HEK293 (cell line): ENCODE measurements at regions not wholly inside any gene's neighbourhood (a gene's known extent, or its start where the extent isn't known, plus 50 kb on each side); places are given as distances from the start of the nearest gene placed in this dataset.

ENCODE experiments used
- CTCF ChIA-PET: fragments of 350-600 bp; formaldehyde crosslinking; extraction: SDS; loops from one replicate; lab custom pipeline; 2021; ENCODE audit warnings: antibody characterized with exemption; lab: Yijun Ruan, JAX
- POLR2A ChIA-PET: fragments of 300-600 bp; formaldehyde crosslinking; extraction: SDS; loops from one replicate; lab custom pipeline; 2020; ENCODE audit warnings: antibody characterized with exemption, inconsistent platforms; lab: Yijun Ruan, JAX
- H3K27ac ChIP-seq: fragments of 200-500 bp; sonication (Bioruptor generic); 2 replicates; pipeline ENCODE4 v1.5.1; 2014; ENCODE audit warnings: low read depth, low read length, control low read depth, inconsistent platforms; ENCODE audit errors: extremely low read depth
- H3K36me3 ChIP-seq, 2 experiments: fragments of 200-500 bp in 1 of 2; sonication (Bioruptor generic) in 1 of 2; 1 replicate in 1 of 2; 2 replicates in 1 of 2; pipeline ENCODE4 v1.5.1; 2014 to 2017; ENCODE audit warnings: inconsistent platforms in 2 of 2, low read length in 2 of 2; ENCODE audit not compliant: control insufficient read depth in 2 of 2, insufficient read depth in 1 of 2
- H3K4me1 ChIP-seq: fragments of 200-500 bp; sonication (Bioruptor generic); 2 replicates; pipeline ENCODE4 v1.5.1; 2014; ENCODE audit warnings: mild to moderate bottlenecking, low read length, inconsistent platforms; ENCODE audit not compliant: control insufficient read depth, insufficient read depth
- H3K4me3 ChIP-seq: 2 replicates; pipeline ENCODE4 v1.5.1; 2011; ENCODE audit warnings: low read depth, mild to moderate bottlenecking, control low read depth, low read length, moderate library complexity
- H3K9me3 ChIP-seq: fragments of 200-500 bp; sonication (Bioruptor generic); 2 replicates; pipeline ENCODE4 v1.5.1; 2014; ENCODE audit warnings: low read depth, low read length, inconsistent platforms; ENCODE audit not compliant: control insufficient read depth, insufficient read depth
- ELK4 ChIP-seq: IDR thresholded peaks from 2 replicates; pipeline ENCODE4 v1.6.1; 2011; ENCODE audit warnings: mild to moderate bottlenecking, low read depth, low read length, borderline replicate concordance
- FEZF1 ChIP-seq: fragments of 450-650 bp; formaldehyde crosslinking; IDR thresholded peaks from 2 replicates; pipeline ENCODE4 v1.5.1; 2016; ENCODE audit warnings: missing biosample characterization, missing genetic modification characterization
- GLIS1 ChIP-seq: fragments of 450-650 bp; formaldehyde crosslinking; IDR thresholded peaks from 2 replicates; pipeline ENCODE4 v1.5.1; 2016; ENCODE audit warnings: missing biosample characterization, missing genetic modification characterization
- HOXA7 ChIP-seq: sonication (generic); formaldehyde crosslinking; IDR thresholded peaks from 2 replicates; pipeline ENCODE4 v1.8.1; 2022; ENCODE audit warnings: missing genetic modification reagents, borderline replicate concordance
- HOXC10 ChIP-seq: sonication (generic); formaldehyde crosslinking; IDR thresholded peaks from 2 replicates; pipeline ENCODE4 v1.8.1; 2023; ENCODE audit warnings: mild to moderate bottlenecking, missing genetic modification reagents
- IKZF3 ChIP-seq: fragments of 450-650 bp; IDR thresholded peaks from 2 replicates; pipeline ENCODE4 v1.5.0; 2018; ENCODE audit warnings: missing biosample characterization, mild to moderate bottlenecking, missing genetic modification characterization, moderate library complexity
- KLF17 ChIP-seq: fragments of 450-650 bp; formaldehyde crosslinking; IDR thresholded peaks from 2 replicates; pipeline ENCODE4 v1.5.1; 2016; ENCODE audit warnings: missing biosample characterization, missing genetic modification characterization
- PBX3 ChIP-seq: sonication (generic); formaldehyde crosslinking; IDR thresholded peaks from 2 replicates; pipeline ENCODE4 v1.8.1; 2022; ENCODE audit warnings: mild to moderate bottlenecking, moderate library complexity, missing genetic modification reagents
- REST ChIP-seq: fragments of 450-650 bp; formaldehyde crosslinking; IDR thresholded peaks from 2 replicates; pipeline ENCODE4 v1.5.1; 2016; ENCODE audit warnings: missing biosample characterization, missing genetic modification characterization
- ZBTB17 ChIP-seq: fragments of 450-650 bp; formaldehyde crosslinking; IDR thresholded peaks from 2 replicates; pipeline ENCODE4 v1.5.1; 2016; ENCODE audit warnings: missing biosample characterization, missing genetic modification characterization
- ZBTB20 ChIP-seq: fragments of 450-650 bp; formaldehyde crosslinking; IDR thresholded peaks from 2 replicates; pipeline ENCODE4 v1.5.1; 2016; ENCODE audit warnings: missing biosample characterization, missing genetic modification characterization
- ZBTB21 ChIP-seq: fragments of 450-650 bp; formaldehyde crosslinking; IDR thresholded peaks from 2 replicates; pipeline ENCODE4 v1.5.1; 2017; ENCODE audit warnings: missing biosample characterization, missing genetic modification characterization
- ZBTB7A ChIP-seq: fragments of 450-650 bp; formaldehyde crosslinking; IDR thresholded peaks from 2 replicates; pipeline ENCODE4 v1.5.1; 2016; ENCODE audit warnings: low read depth, missing biosample characterization, missing genetic modification characterization
- ZBTB8A ChIP-seq: fragments of 450-650 bp; formaldehyde crosslinking; IDR thresholded peaks from 2 replicates; pipeline ENCODE4 v1.5.1; 2016; ENCODE audit warnings: missing biosample characterization, missing genetic modification characterization
- ZFP41 ChIP-seq: fragments of 450-650 bp; formaldehyde crosslinking; IDR thresholded peaks from 2 replicates; pipeline ENCODE4 v1.5.1; 2016; ENCODE audit warnings: missing biosample characterization, missing genetic modification characterization, borderline replicate concordance
- ZNF132 ChIP-seq: fragments of 450-650 bp; formaldehyde crosslinking; IDR thresholded peaks from 2 replicates; pipeline ENCODE4 v1.5.1; 2017; ENCODE audit warnings: missing biosample characterization, missing genetic modification characterization, borderline replicate concordance
- ZNF146 ChIP-seq: fragments of 450-650 bp; formaldehyde crosslinking; IDR thresholded peaks from 2 replicates; pipeline ENCODE4 v1.5.1; 2016; ENCODE audit warnings: missing biosample characterization, missing genetic modification characterization
- ZNF169 ChIP-seq: fragments of 450-650 bp; formaldehyde crosslinking; IDR thresholded peaks from 2 replicates; pipeline ENCODE4 v1.5.1; 2016; ENCODE audit warnings: missing biosample characterization, missing genetic modification characterization
- ZNF19 ChIP-seq: fragments of 450-650 bp; formaldehyde crosslinking; IDR thresholded peaks from 2 replicates; pipeline ENCODE4; 2016; ENCODE audit warnings: missing biosample characterization, missing genetic modification characterization, low read depth
- ZNF211 ChIP-seq: fragments of 450-650 bp; formaldehyde crosslinking; IDR thresholded peaks from 2 replicates; pipeline ENCODE4 v1.5.1; 2016; ENCODE audit warnings: low read depth, missing biosample characterization, missing genetic modification characterization
- ZNF223 ChIP-seq: fragments of 450-650 bp; formaldehyde crosslinking; IDR thresholded peaks from 2 replicates; pipeline ENCODE4 v1.5.1; 2016; ENCODE audit warnings: missing biosample characterization, missing genetic modification characterization
- ZNF404 ChIP-seq: fragments of 450-650 bp; formaldehyde crosslinking; IDR thresholded peaks from 2 replicates; pipeline ENCODE4 v1.5.1; 2017; ENCODE audit warnings: missing biosample characterization, missing genetic modification characterization
- ZNF449 ChIP-seq: fragments of 450-650 bp; formaldehyde crosslinking; IDR thresholded peaks from 2 replicates; pipeline ENCODE4 v1.5.1; 2017; ENCODE audit warnings: missing biosample characterization, mild to moderate bottlenecking, missing genetic modification characterization, moderate library complexity
- ZNF488 ChIP-seq: fragments of 450-650 bp; formaldehyde crosslinking; IDR thresholded peaks from 2 replicates; pipeline ENCODE4 v1.5.1; 2016; ENCODE audit warnings: missing biosample characterization, missing genetic modification characterization
- ZNF623 ChIP-seq: fragments of 450-650 bp; formaldehyde crosslinking; IDR thresholded peaks from 2 replicates; pipeline ENCODE4 v1.5.1; 2016; ENCODE audit warnings: missing biosample characterization, missing genetic modification characterization
- ZNF626 ChIP-seq: fragments of 450-650 bp; sonication (Bioruptor Pico); formaldehyde crosslinking; IDR thresholded peaks from 2 replicates; pipeline ENCODE4 v1.5.1; 2018; ENCODE audit warnings: missing biosample characterization, missing genetic modification characterization, inconsistent platforms
- ZNF664 ChIP-seq: fragments of 450-650 bp; formaldehyde crosslinking; IDR thresholded peaks from 2 replicates; pipeline ENCODE4 v1.5.1; 2016; ENCODE audit warnings: missing biosample characterization, missing genetic modification characterization
- ZNF692 ChIP-seq: fragments of 450-650 bp; formaldehyde crosslinking; IDR thresholded peaks from 2 replicates; pipeline ENCODE4 v1.5.1; 2016; ENCODE audit warnings: missing biosample characterization, missing genetic modification characterization

- ChIA-PET POLR2A (no interaction called here), CTCF (no interaction called here)
- H3K9me3 ChIP-seq: no peaks in the 10 kb centered on the region
- no peaks in the 10 kb centered on the region for H3K4me1 ChIP-seq
- no peak for TF ChIP-seq ZNF623 (tag by site-specific recombination)
- no peak for TF ChIP-seq ZNF449 (tag by site-specific recombination)
- no peak for TF ChIP-seq ZNF488 (tag by site-specific recombination)
- no peak for TF ChIP-seq ZBTB8A
- no peak for TF ChIP-seq ZNF169
- no peak for TF ChIP-seq HOXA7 (CRISPR knock-in tag)
- TF ChIP-seq ZBTB7A (tag by site-specific recombination): no peak
- no peak for TF ChIP-seq ZFP41 (tag by site-specific recombination)
- no peak for TF ChIP-seq ZNF692
- no peak for TF ChIP-seq ZNF146 (tag by site-specific recombination)
- TF ChIP-seq ZNF626: no peak
- no peak for TF ChIP-seq HOXC10 (CRISPR knock-in tag)
- TF ChIP-seq PBX3 (CRISPR knock-in tag): no peak
- no peak for TF ChIP-seq KLF17 (tag by site-specific recombination)
- no peak for TF ChIP-seq GLIS1 (tag by site-specific recombination)
- TF ChIP-seq ZNF223 (tag by site-specific recombination): no peak
- TF ChIP-seq ZBTB21 (tag by site-specific recombination): no peak
- TF ChIP-seq ZNF404 (tag by site-specific recombination): no peak
- no peak for TF ChIP-seq ZBTB17
- no peaks in the 10 kb centered on the region for H3K36me3 ChIP-seq
- no peak overlapping the region for H3K27ac ChIP-seq
- H3K4me3 ChIP-seq: no peak overlapping the region
Observed at GRCh38 chr11:23924226-23924625, 572.6 kb upstream of the LUZP2 start.

GRCh38 chr11:23931443-23931842 lies 565.4 kb upstream of the LUZP2 start:
- Histone ChIP-seq H3K4me1 (no peaks in the 10 kb centered on the region), H3K4me3 (no peak overlapping the region), H3K36me3 (no peaks in the 10 kb centered on the region), H3K9me3 (no peaks in the 10 kb centered on the region), H3K27ac (no peak overlapping the region)
- ChIA-PET CTCF (no interaction called here), POLR2A (no interaction called here)
- no peak for TF ChIP-seq FEZF1 (tag by site-specific recombination)
- no peak for TF ChIP-seq ZNF664 (tag by site-specific recombination)
- TF ChIP-seq ZNF19 (tag by site-specific recombination): no peak
- TF ChIP-seq ELK4: no peak
- no peak for TF ChIP-seq IKZF3 (tag by site-specific recombination)
- TF ChIP-seq ZNF132: no peak
- no peak for TF ChIP-seq ZBTB20
- no peak for TF ChIP-seq ZNF169
- TF ChIP-seq ZNF211: no peak
- no peak for TF ChIP-seq REST (tag by site-specific recombination)
